Vagina (tissue), 2 donors: ENCODE measurements at regions not wholly inside any gene's neighbourhood (a gene's known extent, or its start where the extent isn't known, plus 50 kb on each side); places are given as distances from the start of the nearest gene placed in this dataset.

ENCODE experiments used
- CTCF ChIP-seq, 3 experiments: fragments of 450-650 bp in 2 of 3; fragments of 200-600 bp in 1 of 3; sonication (generic) in 1 of 3; IDR thresholded peaks; one replicate each; pipeline ENCODE4 v1.5.1; 2017 to 2019; ENCODE audit warnings: antibody characterized with exemption in 3 of 3, mild to moderate bottlenecking in 2 of 3, moderate library complexity in 2 of 3
- POLR2A ChIP-seq, 2 donors: fragments of 450-650 bp; IDR thresholded peaks; one replicate each; pipeline ENCODE4 v1.6.1; 2017; ENCODE audit warnings: antibody characterized with exemption in 2 of 2, mild to moderate bottlenecking in 2 of 2, moderate library complexity in 2 of 2

GRCh38 chr13:55554741-55555140, 1586.0 kb upstream of the PRR20A start:
- no peak for TF ChIP-seq CTCF (IDR thresholded peaks at IDR 0.05)
- no peak for TF ChIP-seq POLR2A (IDR thresholded peaks at IDR 0.05)
